HG03108 (cell line): ENCODE measurements at regions not wholly inside any gene's neighbourhood (a gene's known extent, or its start where the extent isn't known, plus 50 kb on each side); places are given as distances from the start of the nearest gene placed in this dataset.

Experiments
- ATAC-seq: cut with Tn5 transposase; IDR thresholded peaks from one replicate; pipeline ENCODE4 v1.9.1; 2021; ENCODE audit warnings: moderate library complexity; ENCODE audit not compliant: unreplicated experiment

- no peak for ATAC-seq
These were observed 156.1 kb upstream of the APCDD1 start for GRCh38 chr18:10298346-10298745.

- no peak for ATAC-seq
These were observed 154.8 kb upstream of the APCDD1 start for GRCh38 chr18:10299643-10300042.

DNA sequence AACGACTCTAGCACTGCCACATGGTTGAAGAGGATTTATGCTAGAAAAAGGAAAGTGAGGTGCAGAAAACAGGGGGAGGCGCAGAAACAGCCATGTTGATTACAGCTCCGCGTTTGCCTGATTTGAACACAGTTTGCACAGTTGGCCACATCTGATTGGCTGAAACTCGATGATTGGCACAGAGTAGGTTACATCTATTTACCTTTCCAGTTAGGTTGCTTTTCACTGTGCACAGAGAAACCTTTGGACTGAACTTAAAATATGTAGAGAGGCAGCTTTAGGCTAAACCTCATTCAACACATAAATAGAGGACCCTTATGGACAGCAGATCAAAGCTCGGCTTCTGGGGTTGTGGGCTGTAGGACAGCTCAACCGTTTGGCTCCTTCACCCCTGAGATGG is 153.7 kb upstream of the APCDD1 start:
- no peak for ATAC-seq

GRCh38 chr18:10301831-10302483 is 152.5 kb upstream of the APCDD1 start:
- ATAC-seq: no peak

DNA sequence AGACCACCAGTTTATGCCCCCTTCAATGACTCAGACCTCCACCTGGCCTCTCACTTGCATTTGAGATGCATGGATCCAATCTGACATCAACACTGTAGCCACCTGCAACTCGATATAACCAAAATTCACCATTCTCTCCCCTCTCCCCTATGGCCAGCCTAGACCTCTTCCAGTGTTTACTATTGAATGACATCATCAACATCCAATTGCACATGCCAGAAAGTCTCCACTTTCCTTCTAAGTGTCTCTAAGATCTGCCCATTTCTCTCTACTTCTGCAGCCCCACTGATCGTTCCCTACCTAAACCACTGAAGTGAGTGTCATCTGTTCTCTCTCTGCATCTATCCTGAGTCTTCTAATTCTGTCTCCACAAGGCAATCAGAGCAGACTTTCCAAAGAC is 151.3 kb upstream of the APCDD1 start:
- ATAC-seq: no peak

DNA sequence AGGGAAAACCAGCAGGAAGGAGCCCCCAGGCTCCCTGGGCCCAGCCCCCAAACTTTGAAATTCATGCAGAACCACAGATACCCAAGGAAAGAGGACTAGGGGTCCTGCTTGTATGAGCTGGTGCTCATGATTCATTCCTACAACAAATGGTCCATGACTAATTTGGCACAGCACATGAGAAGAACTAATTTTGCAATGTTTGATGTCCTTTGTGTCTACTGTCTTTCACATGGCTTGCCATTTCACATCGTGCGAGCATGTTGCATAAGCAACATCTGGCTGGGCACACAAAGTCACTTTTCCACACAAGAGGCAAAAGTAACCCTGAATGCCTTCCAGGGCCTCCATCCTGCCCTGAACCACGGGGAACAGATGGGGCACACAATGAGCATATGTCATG is 149.6 kb upstream of the APCDD1 start:
- no peak for ATAC-seq

GRCh38 chr18:10306779-10307178 is 147.7 kb upstream of the APCDD1 start:
- ATAC-seq: no peak

DNA sequence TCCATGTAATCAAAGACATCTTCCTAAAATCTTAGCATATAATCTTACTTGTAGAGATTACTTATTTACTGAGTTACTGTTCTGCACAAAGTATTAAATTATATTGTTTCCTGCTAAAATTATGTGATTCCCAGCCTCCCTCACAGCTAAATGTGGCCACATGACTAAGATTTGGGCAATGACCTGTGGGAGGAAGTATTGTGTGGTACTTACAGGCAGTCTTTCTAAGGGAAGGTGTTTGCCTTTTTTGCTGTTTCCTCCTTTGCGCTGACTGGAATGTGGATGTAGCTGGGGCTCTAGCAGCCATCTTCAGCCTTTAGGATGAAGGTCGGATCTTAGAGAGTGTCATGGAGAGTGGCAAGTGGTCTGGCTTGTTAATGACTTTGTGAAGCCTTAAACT is 146.3 kb upstream of the APCDD1 start:
- ATAC-seq: no peak

DNA sequence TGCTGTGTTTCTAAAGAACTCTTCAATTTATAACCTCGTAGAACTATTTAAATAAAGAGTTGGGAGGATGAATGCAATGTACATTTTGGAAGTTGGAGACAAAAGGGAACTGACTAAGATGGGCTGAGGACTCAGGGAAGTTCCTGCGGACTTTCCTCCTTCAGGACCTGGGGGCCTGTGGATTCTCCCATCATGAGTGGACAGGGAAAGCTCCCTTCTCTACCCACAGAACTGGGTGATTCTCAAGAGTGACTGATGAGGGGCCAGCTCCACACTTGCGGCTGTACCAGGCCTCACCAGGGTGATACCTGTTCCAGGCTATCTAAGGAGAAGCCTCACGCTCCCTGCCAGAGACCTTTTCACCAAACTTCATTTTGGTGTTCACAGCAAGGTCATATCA is 143.8 kb upstream of the APCDD1 start:
- no peak for ATAC-seq

- no peak for ATAC-seq
These were observed 142.0 kb upstream of the APCDD1 start for GRCh38 chr18:10312326-10313015.

DNA sequence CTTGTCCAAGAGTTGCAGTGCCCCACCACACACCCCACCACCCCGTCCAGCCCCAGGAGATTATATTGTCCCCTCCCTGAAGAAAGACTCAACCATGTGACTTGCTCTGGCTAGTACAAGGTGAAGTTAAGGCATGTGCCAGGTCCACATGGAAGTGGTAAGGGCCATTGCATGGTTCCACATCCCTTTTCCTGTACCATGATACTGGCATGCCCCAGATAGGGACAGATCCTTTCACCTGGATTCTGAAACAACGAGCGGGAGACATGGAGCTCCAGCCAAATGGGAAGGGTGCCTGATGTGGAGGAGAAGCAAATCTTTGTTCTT is 141.5 kb upstream of the APCDD1 start:
- ATAC-seq: no peak

DNA sequence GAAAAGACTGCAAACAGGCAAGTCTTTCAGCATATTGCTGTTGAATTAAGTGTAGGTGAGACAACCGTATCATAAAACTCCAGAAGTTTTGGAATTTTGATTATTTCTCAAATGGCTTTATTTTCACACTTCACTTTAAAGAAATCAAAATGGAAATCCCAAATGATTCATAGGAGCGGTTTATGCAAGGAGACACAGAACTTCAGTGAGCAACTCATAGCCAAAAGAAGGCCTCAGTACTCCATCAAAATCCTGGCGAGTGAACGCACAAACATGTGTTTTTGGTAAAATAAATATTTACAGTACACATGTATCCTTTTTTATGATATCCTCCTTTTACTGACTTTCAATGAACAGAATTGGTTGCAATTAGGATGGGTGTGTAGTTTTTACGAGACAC is 140.4 kb upstream of the APCDD1 start:
- ATAC-seq: no peak

GRCh38 chr18:10315522-10315921 is 138.9 kb upstream of the APCDD1 start:
- ATAC-seq: no peak

DNA sequence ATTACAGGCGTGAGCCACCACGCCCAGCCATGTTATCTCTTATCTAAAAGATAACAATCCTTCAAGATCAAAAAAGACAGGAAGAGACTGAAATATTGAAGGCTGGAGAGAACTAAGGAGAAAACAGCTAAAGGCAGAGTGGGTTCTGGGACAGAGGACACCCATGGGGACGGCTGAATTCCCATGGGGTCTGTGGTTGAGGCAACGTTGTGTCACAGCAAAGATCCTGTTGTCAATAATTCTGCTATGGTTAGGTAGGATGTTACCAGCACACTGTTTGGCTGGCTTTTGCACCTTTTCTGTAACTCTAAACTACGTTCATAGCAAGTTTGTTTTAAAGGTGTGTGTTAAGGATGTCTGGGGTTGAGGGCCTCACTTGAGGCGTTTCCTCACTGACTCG is 137.7 kb upstream of the APCDD1 start:
- ATAC-seq: no peak

GRCh38 chr18:10317864-10318690 is 136.4 kb upstream of the APCDD1 start:
- ATAC-seq: no peak

GRCh38 chr18:10318691-10318970 is 135.8 kb upstream of the APCDD1 start:
- ATAC-seq: no peak

DNA sequence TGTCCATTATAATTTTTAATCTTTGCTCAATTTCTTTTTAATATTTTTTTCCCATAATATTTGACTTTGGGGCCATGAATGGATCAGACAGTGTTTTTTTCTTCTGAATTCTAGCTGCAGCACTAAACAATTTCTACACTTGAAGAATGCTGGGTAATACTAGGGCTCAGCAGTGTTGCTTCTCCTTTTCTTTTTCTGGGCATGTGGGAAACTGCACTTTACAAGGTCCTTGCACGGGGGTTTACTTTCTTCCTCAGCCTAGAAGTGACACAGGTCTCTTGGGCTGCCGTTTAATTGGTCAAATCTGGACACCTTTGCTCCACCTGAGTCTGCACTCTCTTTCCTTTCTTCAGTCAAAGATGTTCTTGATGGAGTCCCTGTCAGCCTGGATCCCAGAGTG is 135.4 kb upstream of the APCDD1 start:
- no peak for ATAC-seq

- no peak for ATAC-seq
These were observed 134.4 kb upstream of the APCDD1 start for GRCh38 chr18:10319914-10320600.

GRCh38 chr18:10320791-10321190 is 133.6 kb upstream of the APCDD1 start:
- ATAC-seq: no peak

GRCh38 chr18:10321576-10321975 is 132.9 kb upstream of the APCDD1 start:
- ATAC-seq: no peak

GRCh38 chr18:10322004-10322403 is 132.4 kb upstream of the APCDD1 start:
- no peak for ATAC-seq

DNA sequence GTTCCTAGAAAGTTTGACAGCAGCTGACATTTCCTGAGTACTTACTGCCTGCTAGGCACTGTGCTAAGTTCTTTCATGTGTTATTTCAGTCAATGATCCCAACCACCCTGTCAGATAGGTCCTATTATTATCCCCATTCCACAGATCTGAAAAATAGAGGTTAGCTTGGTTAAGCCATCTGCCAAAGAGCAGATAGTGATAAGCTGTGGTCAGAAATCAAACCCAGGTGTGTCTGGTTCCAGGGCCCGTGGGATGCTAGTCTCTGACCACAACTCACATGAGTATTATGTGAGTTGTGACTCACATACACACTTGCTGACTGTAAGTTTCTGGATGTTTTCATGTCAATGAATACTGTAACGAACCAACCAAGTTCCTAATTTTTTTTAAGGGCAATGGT is 132.0 kb upstream of the APCDD1 start:
- ATAC-seq: no peak
